ENCODE measurements at regions not wholly inside any gene's neighbourhood (a gene's known extent, or its start where the extent isn't known, plus 50 kb on each side); places are given as distances from the start of the nearest gene placed in this dataset.

DNA sequence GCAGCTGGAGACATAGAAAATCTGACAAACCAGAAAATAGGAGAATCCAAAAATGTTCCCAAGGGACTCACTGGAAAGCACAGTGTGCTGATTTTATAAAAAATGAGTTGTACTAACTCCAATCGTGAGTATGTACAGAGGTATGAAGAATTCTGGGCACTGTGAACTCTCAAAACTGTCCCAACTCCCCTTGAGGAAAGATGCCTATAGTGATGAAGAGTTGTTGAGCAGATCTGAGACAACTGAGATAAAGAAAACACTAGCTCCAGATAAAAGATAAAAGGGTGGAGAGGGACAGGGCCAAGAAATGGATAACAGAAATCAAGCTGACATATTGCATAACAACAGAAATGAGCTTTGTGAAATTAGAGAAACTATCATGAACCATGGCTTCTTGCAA, 481.4 kb downstream of the MAFB start:
- no peaks in the 10 kb centered on the region for H3F3A ChIP-seq (ENCODE audit: insufficient read depth, low read depth)
- CTCF ChIA-PET = no interaction called here
- no peaks in the 10 kb centered on the region for H3K9me2 ChIP-seq (ENCODE audit: insufficient read depth)
- TF ChIP-seq, protein P1, sequence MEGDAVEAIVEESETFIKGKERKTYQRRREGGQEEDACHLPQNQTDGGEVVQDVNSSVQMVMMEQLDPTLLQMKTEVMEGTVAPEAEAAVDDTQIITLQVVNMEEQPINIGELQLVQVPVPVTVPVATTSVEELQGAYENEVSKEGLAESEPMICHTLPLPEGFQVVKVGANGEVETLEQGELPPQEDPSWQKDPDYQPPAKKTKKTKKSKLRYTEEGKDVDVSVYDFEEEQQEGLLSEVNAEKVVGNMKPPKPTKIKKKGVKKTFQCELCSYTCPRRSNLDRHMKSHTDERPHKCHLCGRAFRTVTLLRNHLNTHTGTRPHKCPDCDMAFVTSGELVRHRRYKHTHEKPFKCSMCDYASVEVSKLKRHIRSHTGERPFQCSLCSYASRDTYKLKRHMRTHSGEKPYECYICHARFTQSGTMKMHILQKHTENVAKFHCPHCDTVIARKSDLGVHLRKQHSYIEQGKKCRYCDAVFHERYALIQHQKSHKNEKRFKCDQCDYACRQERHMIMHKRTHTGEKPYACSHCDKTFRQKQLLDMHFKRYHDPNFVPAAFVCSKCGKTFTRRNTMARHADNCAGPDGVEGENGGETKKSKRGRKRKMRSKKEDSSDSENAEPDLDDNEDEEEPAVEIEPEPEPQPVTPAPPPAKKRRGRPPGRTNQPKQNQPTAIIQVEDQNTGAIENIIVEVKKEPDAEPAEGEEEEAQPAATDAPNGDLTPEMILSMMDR (conservative IDR thresholded peaks at IDR 0.05) = no peak
- no peak for TF ChIP-seq EZH2 (IDR thresholded peaks at IDR 0.05; ENCODE audit: low read depth)
- no peaks in the 10 kb centered on the region for H3K79me2 ChIP-seq (ENCODE audit: low read depth)
- no peak for DNase-seq
- peaks cover 1% of the 10 kb centered on the region; the same call in 1 of the 2 replicates for H3K27me3 ChIP-seq (ENCODE audit: insufficient read depth, low read depth)
- H4K20me1 ChIP-seq (ENCODE audit: insufficient read depth) = no peaks in the 10 kb centered on the region
- H3K9me3 ChIP-seq (ENCODE audit: insufficient read depth, low read depth) = no peaks in the 10 kb centered on the region
- POLR2A ChIA-PET (ENCODE audit: unreplicated experiment) = no interaction called here
- H3K36me3 ChIP-seq (ENCODE audit: low read depth) = no peaks in the 10 kb centered on the region
- no peak overlapping the region for H3K4me2 ChIP-seq
- no peak overlapping the region for H3K27ac ChIP-seq
- no peak overlapping the region for H2AFZ ChIP-seq
- no peak overlapping the region for H3K4me3 ChIP-seq
- no peaks in the 10 kb centered on the region for H3K4me1 ChIP-seq (replicated peaks; ENCODE audit: insufficient read depth)
- intact Hi-C loops (cut with micrococcal nuclease; ENCODE audit: unreplicated experiment) = no loop called here
- BruUV-seq (replicated peaks) = no TSS peak

DNA sequence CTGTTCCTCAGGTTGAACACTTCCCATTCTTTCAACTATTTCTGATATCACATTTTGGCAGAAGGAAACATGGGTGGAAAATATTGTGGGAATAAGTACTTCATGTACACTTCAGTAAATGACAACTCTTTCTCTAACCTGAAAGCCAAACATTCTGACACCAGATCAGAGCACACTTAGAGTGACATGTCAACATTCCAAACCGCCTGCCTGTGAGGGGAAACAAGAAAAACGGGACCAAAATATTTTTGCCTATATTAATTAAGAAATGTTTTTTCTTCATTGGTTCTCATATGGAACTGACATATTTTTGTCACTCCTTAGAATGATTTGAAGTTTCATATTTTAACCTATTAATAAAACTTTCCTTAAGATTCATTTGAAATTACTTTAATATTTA, 483.1 kb downstream of the MAFB start:
- ChIA-PET POLR2A (ENCODE audit: unreplicated experiment) (no interaction called here), CTCF (no interaction called here)
- Histone ChIP-seq H3K79me2 (ENCODE audit: low read depth) (no peaks in the 10 kb centered on the region), H3K9me2 (ENCODE audit: insufficient read depth) (no peaks in the 10 kb centered on the region), H3K27ac (no peak overlapping the region), H3K9me3 (ENCODE audit: insufficient read depth, low read depth) (no peaks in the 10 kb centered on the region), H3K4me1 (replicated peaks; ENCODE audit: insufficient read depth) (no peaks in the 10 kb centered on the region), H2AFZ (no peak overlapping the region), H3K4me3 (no peak overlapping the region), H3K4me2 (no peak overlapping the region), H3F3A (ENCODE audit: insufficient read depth, low read depth) (no peaks in the 10 kb centered on the region), H3K27me3 (ENCODE audit: insufficient read depth, low read depth) (peaks cover 12% of the 10 kb centered on the region; the same call in 1 of the 2 replicates), H4K20me1 (ENCODE audit: insufficient read depth) (no peaks in the 10 kb centered on the region), H3K36me3 (ENCODE audit: low read depth) (no peaks in the 10 kb centered on the region)
- no peak for DNase-seq
- intact Hi-C loops (cut with micrococcal nuclease; ENCODE audit: unreplicated experiment) = no loop called here
- no peak for TF ChIP-seq EZH2 (IDR thresholded peaks at IDR 0.05; ENCODE audit: low read depth)
- TF ChIP-seq, protein P1 (conservative IDR thresholded peaks at IDR 0.05) = no peak
- no TSS peak for BruUV-seq (replicated peaks)

DNA sequence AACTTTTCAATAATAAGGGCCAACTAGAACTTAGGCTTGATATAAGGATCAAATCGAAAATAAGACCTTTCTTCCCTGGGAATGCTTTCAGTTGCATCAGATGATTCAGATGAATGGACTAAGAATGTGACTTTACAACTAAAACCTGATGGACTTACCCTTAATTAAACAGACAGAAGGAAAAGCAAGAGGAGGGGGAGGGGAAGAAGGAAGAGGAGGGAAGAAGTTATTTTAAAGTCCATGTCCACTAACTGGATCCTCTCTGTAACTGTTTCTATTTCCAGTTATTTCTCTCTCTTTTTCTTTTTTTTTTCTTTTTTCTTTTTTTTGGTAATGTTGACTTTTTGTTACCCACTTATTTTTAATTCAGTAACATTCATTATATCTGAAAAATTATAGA, 486.0 kb downstream of the MAFB start:
- ChIA-PET POLR2A (ENCODE audit: unreplicated experiment) (no interaction called here), CTCF (no interaction called here)
- Histone ChIP-seq H3K4me3 (no peak overlapping the region), H3K79me2 (ENCODE audit: low read depth) (no peaks in the 10 kb centered on the region), H3K27ac (no peak overlapping the region), H3F3A (ENCODE audit: insufficient read depth, low read depth) (no peaks in the 10 kb centered on the region), H3K4me1 (replicated peaks; ENCODE audit: insufficient read depth) (no peaks in the 10 kb centered on the region), H4K20me1 (ENCODE audit: insufficient read depth) (no peaks in the 10 kb centered on the region), H2AFZ (no peak overlapping the region), H3K36me3 (ENCODE audit: low read depth) (no peaks in the 10 kb centered on the region), H3K27me3 (ENCODE audit: insufficient read depth, low read depth) (peaks cover 12% of the 10 kb centered on the region; the same call in 1 of the 2 replicates), H3K4me2 (no peak overlapping the region), H3K9me2 (ENCODE audit: insufficient read depth) (no peaks in the 10 kb centered on the region), H3K9me3 (ENCODE audit: insufficient read depth, low read depth) (no peaks in the 10 kb centered on the region)
- TF ChIP-seq, protein P1 (conservative IDR thresholded peaks at IDR 0.05) = no peak
- no peak for TF ChIP-seq EZH2 (IDR thresholded peaks at IDR 0.05; ENCODE audit: low read depth)
- no TSS peak for BruUV-seq (replicated peaks)
- DNase-seq = no peak
- intact Hi-C loops (cut with micrococcal nuclease; ENCODE audit: unreplicated experiment) = no loop called here
